H1 (cell line): ENCODE measurements at regions not wholly inside any gene's neighbourhood (a gene's known extent, or its start where the extent isn't known, plus 50 kb on each side); places are given as distances from the start of the nearest gene placed in this dataset.

Source experiments
- CTCF ChIA-PET: fragments of 300-600 bp; sonication (Branson Sonifier 250); formaldehyde crosslinking; loops from one replicate; lab custom pipeline; 2021; ENCODE audit not compliant: partially characterized antibody; lab: Charles Lee
- POLR2A ChIA-PET: fragments of 300-600 bp; sonication (Branson Sonifier 250); formaldehyde crosslinking; loops from one replicate; lab custom pipeline; 2021; ENCODE audit warnings: inconsistent platforms; ENCODE audit not compliant: partially characterized antibody; lab: Charles Lee
- DNase-seq, 2 experiments: peaks; one replicate each; pipeline versions ENCODE4 v3.0.0 to v3.0.0-alpha.2; 2010 to 2022; ENCODE audit warnings: low spot score in 2 of 2, low read depth in 1 of 2, mixed read lengths in 1 of 2
- FAIRE-seq: peaks from 2 replicates; lab custom pipeline; 2011; peaks lifted over from hg19 to GRCh38; lab: Jason Lieb, UNC
- H2AFZ ChIP-seq: 2 replicates; pipeline ENCODE4 v1.8.1; 2012; ENCODE audit warnings: low read length, inconsistent platforms
- H2AK5ac ChIP-seq: 2 replicates; pipeline ENCODE4 v1.6.1; 2013; ENCODE audit warnings: low read depth, low read length
- H2BK120ac ChIP-seq: replicated peaks from 2 replicates; pipeline ENCODE3; 2013; ENCODE audit warnings: low read depth, low read length, inconsistent platforms
- H2BK12ac ChIP-seq: 2 replicates; pipeline ENCODE4 v1.6.1; 2013; ENCODE audit warnings: low read depth, low read length
- H2BK15ac ChIP-seq: 2 replicates; pipeline ENCODE4 v1.6.1; 2013; ENCODE audit warnings: low read length
- H2BK20ac ChIP-seq: 2 replicates; pipeline ENCODE4 v1.6.1; 2013; ENCODE audit warnings: low read length
- H2BK5ac ChIP-seq: 2 replicates; pipeline ENCODE4 v1.6.1; 2013; ENCODE audit warnings: low read depth, low read length
- H3K14ac ChIP-seq: 2 replicates; pipeline ENCODE4 v1.6.1; 2013; ENCODE audit warnings: inconsistent platforms; ENCODE audit not compliant: insufficient read length
- H3K18ac ChIP-seq: 2 replicates; pipeline ENCODE4 v1.6.1; 2013; ENCODE audit warnings: low read length; ENCODE audit errors: extremely low read depth
- H3K23ac ChIP-seq: 2 replicates; pipeline ENCODE4 v1.6.1; 2013; ENCODE audit warnings: inconsistent platforms; ENCODE audit not compliant: insufficient read length
- H3K23me2 ChIP-seq: 2 replicates; pipeline ENCODE4 v1.6.1; 2013; ENCODE audit warnings: low read depth, low read length
- H3K27ac ChIP-seq: 2 replicates; pipeline ENCODE4 v1.6.1; 2011; ENCODE audit warnings: low read depth, low read length, inconsistent platforms
- H3K27me3 ChIP-seq, 4 experiments: replicated peaks in 1 of 4; 1 replicate in 1 of 4; 2 replicates in 3 of 4; pipeline versions ENCODE4 v1.6.1 to v1.8.1; 2011 to 2013; ENCODE audit warnings: low read length in 3 of 4, mild to moderate bottlenecking in 3 of 4, inconsistent platforms in 2 of 4, mixed read lengths in 2 of 4, moderate library complexity in 1 of 4; ENCODE audit not compliant: control insufficient read depth in 3 of 4, insufficient read depth in 3 of 4; ENCODE audit errors: extremely low read depth in 1 of 4
- H3K36me3 ChIP-seq, 4 experiments: 2 replicates each; pipeline versions ENCODE4 v1.6.1 to v1.8.1; 2011 to 2013; ENCODE audit warnings: mild to moderate bottlenecking in 4 of 4, low read length in 3 of 4, moderate library complexity in 2 of 4, control low read depth in 1 of 4, inconsistent platforms in 1 of 4; ENCODE audit not compliant: insufficient read depth in 4 of 4, control insufficient read depth in 2 of 4
- H3K4ac ChIP-seq: replicated peaks from 2 replicates; pipeline ENCODE3; 2013; ENCODE audit warnings: low read length, low read depth, mixed read lengths, inconsistent platforms; ENCODE audit not compliant: insufficient read length
- H3K4me1 ChIP-seq, 4 experiments: replicated peaks in 1 of 4; 1 replicate in 1 of 4; 2 replicates in 3 of 4; pipeline versions ENCODE4 v1.6.1 to v1.8.1; 2011 to 2013; ENCODE audit warnings: low read length in 3 of 4, inconsistent platforms in 2 of 4, mixed read lengths in 1 of 4; ENCODE audit not compliant: insufficient read depth in 4 of 4, control insufficient read depth in 3 of 4
- H3K4me2 ChIP-seq, 2 experiments: 2 replicates each; pipeline versions ENCODE4 v1.6.1 to v1.8.1; 2011 to 2013; ENCODE audit warnings: low read depth in 2 of 2, low read length in 2 of 2, control low read depth in 1 of 2, inconsistent platforms in 1 of 2, mild to moderate bottlenecking in 1 of 2; ENCODE audit not compliant: insufficient read depth in 1 of 2
- H3K4me3 ChIP-seq, 4 experiments: fragments of 200-600, 300-600 bp in 1 of 4; sonication (generic), shearing (Covaris generic), sonication (Bioruptor Twin) in 1 of 4; 2 replicates each; pipeline versions ENCODE4 v1.5.1 to v1.8.1; 2011 to 2016; ENCODE audit warnings: low read length in 4 of 4, low read depth in 3 of 4, control low read depth in 2 of 4, inconsistent platforms in 2 of 4, mild to moderate bottlenecking in 2 of 4, mixed read lengths in 1 of 4, moderate library complexity in 1 of 4; ENCODE audit not compliant: insufficient read depth in 2 of 4; ENCODE audit errors: extremely low read depth in 1 of 4
- H3K56ac ChIP-seq: replicated peaks from 2 replicates; pipeline ENCODE3; 2013; ENCODE audit warnings: low read depth, mild to moderate bottlenecking, mixed read lengths, low read length, inconsistent platforms; ENCODE audit not compliant: insufficient read length
- H3K79me1 ChIP-seq: 2 replicates; pipeline ENCODE4 v1.6.1; 2013; ENCODE audit warnings: low read depth, low read length, control low read depth
- H3K79me2 ChIP-seq, 2 experiments: 2 replicates each; pipeline versions ENCODE4 v1.6.1 to v1.8.1; 2012 to 2013; ENCODE audit warnings: low read length in 2 of 2, mild to moderate bottlenecking in 2 of 2, inconsistent platforms in 1 of 2; ENCODE audit not compliant: insufficient read depth in 2 of 2, control insufficient read depth in 1 of 2
- H3K9ac ChIP-seq, 4 experiments: replicated peaks in 1 of 4; 1 replicate in 1 of 4; 2 replicates in 3 of 4; pipeline versions ENCODE4 v1.6.1 to v1.8.1; 2011 to 2013; ENCODE audit warnings: low read depth in 3 of 4, low read length in 3 of 4, control low read depth in 2 of 4, mild to moderate bottlenecking in 2 of 4, moderate library complexity in 2 of 4, inconsistent platforms in 1 of 4; ENCODE audit errors: extremely low read depth in 1 of 4
- H3K9me3 ChIP-seq, 2 experiments: 2 replicates each; pipeline versions ENCODE4 v1.6.1 to v1.8.1; 2012 to 2013; ENCODE audit warnings: mild to moderate bottlenecking in 2 of 2, moderate library complexity in 2 of 2, control low read depth in 1 of 2, inconsistent platforms in 1 of 2, low read depth in 1 of 2, low read length in 1 of 2, mixed read lengths in 1 of 2; ENCODE audit not compliant: insufficient read depth in 2 of 2
- H4K20me1 ChIP-seq, 2 experiments: replicated peaks in 1 of 2; 2 replicates each; pipeline versions ENCODE3 to v1.8.1; 2011 to 2013; ENCODE audit warnings: inconsistent platforms in 2 of 2, low read length in 2 of 2, mild to moderate bottlenecking in 1 of 2; ENCODE audit not compliant: insufficient read depth in 2 of 2, control insufficient read depth in 1 of 2
- H4K5ac ChIP-seq: 2 replicates; pipeline ENCODE4 v1.6.1; 2013; ENCODE audit warnings: low read length, low read depth, mixed read lengths, inconsistent platforms; ENCODE audit not compliant: insufficient read length
- H4K8ac ChIP-seq: 2 replicates; pipeline ENCODE4 v1.8.0; 2013; ENCODE audit warnings: mild to moderate bottlenecking, moderate library complexity, low read length, inconsistent platforms; ENCODE audit not compliant: insufficient read depth; ENCODE audit errors: extremely low read depth
- H4K91ac ChIP-seq: replicated peaks from 2 replicates; pipeline ENCODE3; 2013; ENCODE audit warnings: low read length, mixed read lengths, inconsistent platforms; ENCODE audit not compliant: insufficient read length
- CBX5 ChIP-seq: fragments of 300-800, 300-1000 bp; sonication (generic); IDR thresholded peaks from 2 replicates; pipeline ENCODE4 v1.7.1; 2016; ENCODE audit warnings: antibody characterized with exemption, low read length, low read depth
- GABPA ChIP-seq: IDR thresholded peaks from 2 replicates; pipeline ENCODE4 v1.6.1; 2011; ENCODE audit warnings: mild to moderate bottlenecking, low read length, moderate library complexity, borderline replicate concordance; ENCODE audit not compliant: insufficient read depth
- KDM5A ChIP-seq: fragments of 200-600 bp; IDR thresholded peaks from 2 replicates; pipeline ENCODE4 v1.7.1; 2012; ENCODE audit warnings: mild to moderate bottlenecking, low read length, inconsistent platforms, mixed read lengths
- NANOG ChIP-seq: IDR thresholded peaks from 2 replicates; pipeline ENCODE4 v1.6.1; 2011; ENCODE audit warnings: low read length, low read depth, mild to moderate bottlenecking, inconsistent platforms; ENCODE audit not compliant: insufficient read depth, poor library complexity, severe bottlenecking
- TAF1 ChIP-seq: IDR thresholded peaks from 2 replicates; pipeline ENCODE4 v1.6.1; 2011; ENCODE audit warnings: mild to moderate bottlenecking, low read depth, low read length
- TCF12 ChIP-seq: IDR thresholded peaks from 2 replicates; pipeline ENCODE4 v1.6.1; 2011; ENCODE audit warnings: low read depth, mild to moderate bottlenecking, low read length
- WGBS, 2 experiments: shearing (Covaris generic) in 1 of 2; methylation state at CpG; one replicate each; pipeline versions ENCODE4 v1.1.6 to v1.1.7; 2013 to 2015; ENCODE audit warnings: low lambda C conversion rate in 2 of 2, mixed read lengths in 2 of 2, inconsistent platforms in 1 of 2, low coverage in 1 of 2, missing lambda C conversion rate in 1 of 2; ENCODE audit not compliant: insufficient replicate concordance in 2 of 2, insufficient coverage in 1 of 2, insufficient read length in 1 of 2; ENCODE audit errors: extremely low coverage in 1 of 2, missing lambda C conversion rate in 1 of 2; 5-methylcytosine and 5-hydroxymethylcytosine counted together
- TF ChIP-seq, protein P1 (sequence below): IDR thresholded peaks from 2 replicates; pipeline ENCODE4 v1.6.1; 2012; ENCODE audit warnings: inconsistent platforms

DNA sequence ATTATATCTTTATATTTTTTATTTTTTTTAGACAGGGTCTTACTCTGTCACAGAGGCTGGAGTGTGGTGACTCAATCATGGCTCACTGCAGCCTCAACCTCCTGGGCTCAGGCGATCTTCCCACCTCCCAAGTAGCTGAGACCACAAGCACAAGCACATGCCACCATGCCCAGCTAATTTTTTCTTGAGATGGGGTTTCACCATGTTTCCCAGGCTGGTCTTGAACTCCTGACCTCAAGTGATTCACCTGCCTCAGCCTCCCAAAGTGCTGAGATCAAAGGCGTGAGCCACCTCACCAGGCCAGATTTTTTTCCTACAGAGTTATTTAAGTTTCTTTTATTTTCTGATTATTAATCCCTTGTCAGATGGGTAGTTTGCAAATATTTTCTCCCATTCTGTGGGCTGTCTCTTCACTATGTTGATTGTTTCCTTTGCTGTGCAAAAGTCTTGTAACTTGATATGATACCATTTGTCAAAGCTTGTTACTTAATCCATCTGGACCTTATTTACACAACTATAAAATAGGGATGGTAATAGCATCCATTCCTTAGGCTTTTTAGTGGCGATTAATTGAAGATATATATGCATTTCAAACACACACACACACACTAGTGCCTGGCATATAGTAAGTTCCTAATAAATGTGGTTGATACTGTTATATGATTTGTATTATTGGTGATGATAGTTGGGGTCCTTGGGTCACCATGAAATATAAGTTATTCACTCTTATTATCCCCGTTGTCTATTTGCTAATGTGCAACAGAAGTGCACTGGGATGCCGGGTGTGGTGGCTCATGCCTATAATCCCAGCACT lies 187.1 kb downstream of the BCAS1 start:
- Histone ChIP-seq H2BK20ac (0 out of 2 replicates have a peak overlapping the region, but pooled peaks have one; percentile 88), H4K5ac (no peak overlapping the region), H3K18ac (no peak overlapping the region), H3K14ac (no peak overlapping the region), H2BK12ac (no peak overlapping the region), H2BK5ac (no peak overlapping the region), H2AFZ (no peak overlapping the region), H3K36me3 (no peaks in the 10 kb centered on the region), H4K91ac (no peak overlapping the region), H4K8ac (no peak overlapping the region), H3K9ac (no peak overlapping the region), H3K27ac (no peak overlapping the region), H3K4ac (no peak overlapping the region), H3K79me1 (no peaks in the 10 kb centered on the region), H3K4me3 (no peak overlapping the region), H3K4me1 (peaks cover 3 to 16% (median 8%) of the 10 kb centered on the region in 4 experiments; a peak in 5 of 7 replicates), H4K20me1 (no peaks in the 10 kb centered on the region), H2BK15ac (no peak overlapping the region), H3K9me3 (no peaks in the 10 kb centered on the region), H3K23ac (no peak overlapping the region), H3K79me2 (no peaks in the 10 kb centered on the region), H3K4me2 (no peak overlapping the region), H2BK120ac (no peak overlapping the region), H3K27me3 (no peaks in the 10 kb centered on the region), H3K56ac (no peak overlapping the region), H3K23me2 (no peaks in the 10 kb centered on the region), H2AK5ac (no peak overlapping the region)
- ChIA-PET CTCF (interaction anchor here (0.9 to 2.9 kb wide), 5 partner anchors 11 to 66 kb away, joined by 3 to 18 read pairs (median 6); no protein-coding TSS in a partner anchor), POLR2A (interaction anchor here (0.8 to 1.5 kb wide), 2 partner anchors 34 to 291 kb away, joined by 3 read pairs; no protein-coding TSS in a partner anchor)
- WGBS, 2 experiments, result 85% methylated on average over 5 of the region's 5 CpGs; no CpG with 5 or more reads in 1 of the 2 experiments
- no peak for DNase-seq
- FAIRE-seq, result no peak
- TF ChIP-seq TAF1 (no peak), GABPA (no peak), TCF12 (no peak), NANOG (no peak), CBX5 (no peak), KDM5A (no peak)
- TF ChIP-seq, protein P1, sequence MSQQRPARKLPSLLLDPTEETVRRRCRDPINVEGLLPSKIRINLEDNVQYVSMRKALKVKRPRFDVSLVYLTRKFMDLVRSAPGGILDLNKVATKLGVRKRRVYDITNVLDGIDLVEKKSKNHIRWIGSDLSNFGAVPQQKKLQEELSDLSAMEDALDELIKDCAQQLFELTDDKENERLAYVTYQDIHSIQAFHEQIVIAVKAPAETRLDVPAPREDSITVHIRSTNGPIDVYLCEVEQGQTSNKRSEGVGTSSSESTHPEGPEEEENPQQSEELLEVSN, result no peak
